Astrocyte of the hippocampus (primary cell): ENCODE measurements at regions not wholly inside any gene's neighbourhood (a gene's known extent, or its start where the extent isn't known, plus 50 kb on each side); places are given as distances from the start of the nearest gene placed in this dataset.
"Not testable (repeated sequence)": the region's sequence is repeated elsewhere in the genome, so short reads cannot be mapped to it uniquely, and the experiment has no call there.

Source experiments
- DNase-seq: peaks from one replicate; pipeline ENCODE4 v3.0.0; 2011; ENCODE audit warnings: low read depth, low spot score

- DNase-seq, result no peak
These were observed 343.0 kb upstream of the CDH5 start for GRCh38 chr16:66023481-66023880.

- no peak for DNase-seq
These were observed 345.8 kb upstream of the CDH5 start for GRCh38 chr16:66020642-66021041.

DNA sequence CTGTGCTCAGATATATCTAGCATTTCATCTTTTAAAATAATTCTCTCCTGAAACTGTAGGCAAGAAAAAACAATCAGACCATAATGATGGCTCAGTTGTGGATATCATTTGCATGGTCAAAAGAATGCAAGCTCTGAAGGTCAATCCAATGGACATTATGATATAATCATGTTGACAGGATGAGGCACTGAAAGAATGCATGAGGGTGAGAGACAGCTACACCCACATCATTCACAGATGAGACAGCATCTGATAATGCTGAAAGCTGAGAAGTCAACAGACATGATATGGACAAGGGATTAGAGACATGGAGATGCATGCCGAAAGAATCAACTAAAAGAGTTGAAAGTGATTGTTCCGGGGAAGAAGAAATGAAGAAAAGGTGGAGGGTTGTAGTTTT is 346.4 kb upstream of the CDH5 start:
- no peak for DNase-seq

DNA sequence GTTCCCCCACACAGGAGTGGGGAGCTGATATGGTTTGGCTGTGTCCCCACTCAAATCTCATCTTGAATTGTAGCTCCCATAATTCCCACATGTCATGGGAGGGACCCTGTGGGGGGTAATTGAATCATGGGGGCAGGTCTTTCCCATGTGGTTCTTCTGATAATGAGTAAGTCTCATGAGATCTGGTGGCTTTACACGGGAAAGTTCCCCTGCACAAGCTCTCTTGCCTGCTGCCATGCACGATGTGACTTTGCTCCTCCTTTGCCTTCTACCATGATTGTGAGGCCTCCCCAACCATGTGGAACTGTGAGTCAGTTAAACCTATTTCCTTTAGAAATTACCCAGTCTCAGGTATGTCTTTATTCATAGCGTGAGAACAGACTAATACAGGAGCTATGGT is 347.0 kb upstream of the CDH5 start:
- DNase-seq, result not testable (repeated sequence)

DNA sequence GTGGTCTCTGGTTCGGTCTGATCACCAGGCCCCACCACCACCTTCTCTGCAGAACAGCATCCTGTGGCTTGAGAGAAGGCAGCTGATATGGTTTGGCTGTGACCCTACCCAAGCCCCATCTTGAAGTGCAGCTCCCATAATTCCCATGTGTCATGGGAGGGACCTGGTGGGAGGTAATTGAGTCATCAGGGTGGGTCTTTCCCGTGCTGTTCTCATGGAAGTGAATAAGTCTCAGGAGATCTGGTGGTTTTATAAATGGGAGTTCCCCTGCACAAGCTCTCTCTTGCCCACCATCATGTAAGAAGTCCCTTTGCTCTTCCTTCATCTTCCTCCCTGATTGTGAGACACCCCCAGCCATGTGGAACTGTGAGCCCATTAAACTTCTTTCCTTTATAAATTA is 352.3 kb upstream of the CDH5 start:
- DNase-seq, result no peak

DNA sequence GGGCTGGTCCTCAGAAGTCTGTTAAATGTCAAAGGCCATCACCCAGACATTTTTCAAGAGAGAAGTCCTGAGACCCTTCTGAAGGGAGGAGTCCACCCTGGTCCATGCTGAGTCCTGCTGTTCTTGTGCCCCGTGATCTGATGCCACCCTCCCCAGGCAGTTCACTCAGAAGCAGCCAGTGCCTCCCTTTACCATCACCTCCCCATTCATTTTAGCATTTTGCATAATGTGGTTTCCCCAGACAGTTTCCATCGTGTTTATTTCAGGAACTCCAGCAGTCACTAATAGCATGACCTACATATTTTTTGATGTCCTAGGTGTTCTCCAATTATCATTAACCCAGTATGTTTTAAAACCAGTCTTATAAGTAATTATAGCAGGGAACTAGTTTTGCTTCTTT is 353.0 kb upstream of the CDH5 start:
- DNase-seq, result no peak

- DNase-seq, result no peak
These were observed 358.4 kb upstream of the CDH5 start for GRCh38 chr16:66008136-66008535.

- DNase-seq, result peak; percentile 53
These were observed 358.8 kb upstream of the CDH5 start for GRCh38 chr16:66007717-66008116.

- no peak for DNase-seq
These were observed 360.0 kb upstream of the CDH5 start for GRCh38 chr16:66006485-66006884.

- DNase-seq, result no peak
These were observed 361.8 kb upstream of the CDH5 start for GRCh38 chr16:66004699-66005098.

DNA sequence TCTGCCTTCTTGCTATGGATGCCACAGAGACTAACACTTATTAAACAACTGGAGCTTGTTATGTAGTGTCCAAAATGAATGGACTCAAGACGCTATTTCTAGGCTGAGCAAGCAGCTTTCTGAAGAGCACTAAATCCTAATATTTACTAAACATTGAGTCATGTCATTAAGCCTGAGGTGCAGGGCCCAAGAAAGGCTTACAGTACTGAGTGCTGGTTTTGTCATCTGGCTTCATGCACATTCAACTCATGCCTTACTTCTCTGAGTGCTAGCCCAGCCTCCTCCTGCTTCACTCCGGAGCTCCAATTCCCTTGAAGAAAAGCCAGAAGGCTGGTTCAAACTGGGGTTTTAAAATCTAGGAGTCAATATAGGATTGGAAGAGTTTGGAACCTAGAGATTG is 363.3 kb upstream of the CDH5 start:
- no peak for DNase-seq

GRCh38 chr16:66002601-66003000 is 363.9 kb upstream of the CDH5 start:
- DNase-seq, result no peak

DNA sequence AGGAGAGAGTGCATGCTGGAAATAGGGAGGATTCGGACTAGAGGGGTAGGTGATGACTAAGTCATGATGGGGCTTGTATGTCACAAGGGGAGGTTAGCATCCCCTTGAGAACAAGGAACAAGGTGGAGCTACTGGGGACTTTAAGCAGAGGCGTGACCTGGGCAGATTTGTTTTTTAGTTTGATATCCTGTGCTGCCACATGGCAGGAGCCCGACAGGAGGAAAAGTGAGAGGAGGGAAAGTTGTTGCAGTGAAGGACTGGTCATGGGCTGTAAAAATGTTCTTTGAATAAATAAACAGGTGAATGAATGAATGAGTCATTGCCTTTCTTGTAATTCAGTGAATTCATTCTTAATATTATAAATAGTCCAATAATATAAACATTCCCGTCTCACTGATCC is 365.1 kb upstream of the CDH5 start:
- no peak for DNase-seq

GRCh38 chr16:65998443-65998842 is 368.0 kb upstream of the CDH5 start:
- no peak for DNase-seq

GRCh38 chr16:65994291-65994690 is 372.2 kb upstream of the CDH5 start:
- DNase-seq, result no peak

DNA sequence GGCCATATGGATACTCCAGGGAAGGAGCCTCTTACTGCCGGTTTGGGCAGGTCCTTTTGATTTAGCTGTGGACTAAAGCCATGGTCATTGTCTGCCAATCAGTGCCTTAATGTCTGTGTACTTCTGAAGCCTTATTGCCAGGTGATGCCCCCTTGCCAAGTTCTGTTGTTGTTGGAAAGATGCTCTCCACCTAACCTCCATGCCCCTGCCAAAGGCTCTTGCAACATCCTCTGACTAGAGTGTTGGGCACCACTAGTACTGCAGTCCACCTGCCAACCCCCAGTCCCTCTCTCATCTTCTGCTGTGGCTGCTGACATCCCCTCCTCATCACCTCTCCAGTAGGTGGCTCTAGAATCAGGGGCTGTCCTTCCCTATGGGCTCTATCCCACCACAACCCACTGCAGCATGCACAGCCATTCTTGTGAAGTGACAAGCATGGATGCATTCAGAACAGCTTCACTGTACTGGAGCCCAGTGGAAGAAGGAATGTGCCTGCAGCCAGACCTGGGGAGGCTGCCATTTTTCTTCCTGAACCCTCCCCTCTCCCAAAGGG is 375.3 kb upstream of the CDH5 start:
- DNase-seq, result no peak

DNA sequence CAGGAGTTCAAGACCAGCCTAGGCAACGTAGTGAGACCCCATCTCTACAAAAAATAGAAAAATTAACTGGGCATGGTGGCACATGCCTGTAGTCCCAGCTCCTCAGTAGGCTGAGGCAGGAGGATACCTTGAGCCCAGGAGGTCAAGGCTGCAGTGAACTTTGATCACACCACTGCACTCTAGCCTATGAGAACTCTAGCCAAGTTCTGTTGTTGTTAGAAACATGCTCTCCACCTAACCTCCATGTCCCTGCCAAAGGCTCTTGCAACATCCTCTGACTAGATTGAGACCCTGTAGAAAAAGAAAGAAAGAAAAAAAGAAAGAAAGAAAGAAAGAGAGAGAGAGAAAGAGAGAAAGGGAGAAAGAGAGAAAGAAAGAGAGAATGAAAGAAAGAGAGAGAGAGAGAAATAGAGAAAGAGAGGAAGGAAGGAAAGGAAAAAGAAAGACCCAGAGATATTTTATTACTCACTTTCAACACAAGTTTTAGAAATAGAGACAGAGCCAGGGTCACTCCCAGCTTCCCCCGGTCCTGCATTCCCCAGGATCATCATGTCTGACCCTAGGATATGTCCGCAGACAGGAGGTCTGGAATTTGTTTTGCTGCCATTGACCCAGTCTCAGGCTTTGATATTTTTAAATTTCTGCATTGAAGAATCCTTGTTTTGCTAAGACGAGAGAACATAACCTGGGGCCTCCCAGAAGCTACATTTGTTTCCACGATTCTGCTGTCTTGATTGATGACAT is 376.5 kb upstream of the CDH5 start:
- DNase-seq, result no peak

DNA sequence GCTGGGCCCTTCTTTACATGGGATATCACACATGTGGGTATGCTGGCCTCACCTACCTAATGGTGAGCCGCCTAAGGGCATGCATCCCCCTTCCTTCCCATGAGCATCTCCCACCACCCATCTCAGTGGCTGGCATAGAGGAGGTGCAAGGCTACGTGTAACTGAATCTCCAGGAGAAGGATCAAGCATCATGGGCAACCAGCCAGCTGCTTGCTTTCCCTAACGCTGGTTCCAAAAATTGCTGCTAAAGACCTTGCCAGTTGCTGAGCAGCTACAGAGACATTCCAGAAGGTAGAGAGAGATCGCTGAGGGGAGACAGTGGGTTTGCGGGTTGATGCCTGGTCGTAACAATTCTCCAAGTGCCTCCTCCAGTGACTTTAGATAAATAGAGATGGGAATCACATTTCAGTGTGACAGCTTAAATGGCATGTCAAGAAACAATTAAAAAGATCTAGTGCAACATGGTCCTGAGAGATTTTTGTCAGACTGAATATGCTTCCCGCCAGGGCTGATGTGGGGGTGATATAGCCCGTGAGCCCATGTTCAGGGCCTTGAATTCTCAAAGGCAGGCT is 378.4 kb upstream of the CDH5 start:
- DNase-seq, result no peak

DNA sequence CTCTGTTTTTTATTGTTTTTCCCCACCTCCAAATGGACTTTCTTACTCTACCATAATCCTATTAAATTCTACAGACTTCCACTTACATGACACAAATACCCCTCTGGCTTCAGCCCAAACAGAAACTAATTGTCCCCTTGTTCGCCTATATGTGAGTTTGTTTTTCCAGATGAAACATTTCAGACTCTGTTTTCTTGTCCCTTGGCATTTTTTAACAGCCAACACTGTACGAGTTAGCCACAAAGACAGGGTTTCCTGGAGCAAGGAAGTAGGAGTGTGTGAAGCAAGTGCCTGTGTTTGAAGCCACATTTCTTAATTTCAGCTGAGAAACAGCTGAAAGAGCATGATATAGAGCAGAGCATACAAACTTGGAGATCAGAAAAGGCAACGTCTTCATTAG is 382.2 kb upstream of the CDH5 start:
- DNase-seq, result no peak

- no peak for DNase-seq
These were observed 385.4 kb upstream of the CDH5 start for GRCh38 chr16:65981057-65981456.

DNA sequence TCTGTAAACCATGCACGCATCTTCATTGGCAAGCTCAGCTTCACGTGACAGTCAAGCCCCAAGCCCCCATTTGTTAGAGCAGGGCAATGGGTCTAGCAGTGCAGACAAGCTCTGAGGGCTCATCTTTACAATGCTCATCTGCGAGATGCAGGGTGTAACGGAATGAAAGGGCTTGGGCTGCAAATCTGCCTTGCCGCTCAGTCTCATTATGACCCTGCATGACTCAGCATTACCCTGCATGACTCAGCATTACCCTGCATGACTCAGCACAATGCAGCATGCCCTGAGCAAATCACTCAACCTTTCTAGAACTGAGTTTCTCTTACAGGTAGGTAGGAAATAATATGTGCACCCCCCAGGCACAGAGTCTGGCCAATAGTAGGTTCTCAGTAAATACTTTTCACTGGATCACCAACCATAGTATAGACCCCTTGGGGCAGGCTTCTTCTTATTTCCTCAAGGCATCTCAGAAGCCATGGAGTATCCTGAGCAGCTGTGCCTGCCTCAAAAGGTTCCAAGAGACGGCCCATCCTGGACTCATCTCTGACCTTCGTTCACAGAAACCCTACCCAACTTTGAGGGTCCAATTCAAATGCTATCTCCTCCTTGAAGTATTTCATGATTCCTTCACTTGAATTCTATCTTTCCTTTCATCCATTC is 391.3 kb upstream of the CDH5 start:
- peak; percentile 43 for DNase-seq

DNA sequence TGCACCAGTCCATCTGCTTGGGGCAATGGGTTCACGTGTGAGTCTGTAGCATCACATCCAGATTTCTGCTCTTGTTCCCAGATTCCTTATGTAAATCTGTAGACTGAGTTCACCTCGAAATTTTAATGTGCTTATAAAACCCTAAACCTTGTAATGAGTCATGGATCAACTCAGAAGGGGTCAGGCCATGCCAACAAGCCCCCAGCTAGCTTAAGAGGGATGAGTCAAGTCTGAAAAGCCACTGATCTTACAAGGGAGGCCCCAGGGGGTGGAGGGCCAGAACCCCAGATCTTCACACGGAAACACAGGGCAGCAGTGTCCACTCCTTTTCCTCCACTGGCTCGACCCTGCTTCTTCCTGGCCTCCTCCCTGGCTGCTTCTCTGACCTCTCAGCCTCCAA is 399.1 kb upstream of the CDH5 start:
- no peak for DNase-seq

- DNase-seq, result no peak
These were observed 400.9 kb upstream of the CDH5 start for GRCh38 chr16:65965628-65966027.
